ENCODE measurements at regions not wholly inside any gene's neighbourhood (a gene's known extent, or its start where the extent isn't known, plus 50 kb on each side); places are given as distances from the start of the nearest gene placed in this dataset.
A peak's percentile ranks its signal among the peaks of the same experiment; 100 is the strongest.

DNA sequence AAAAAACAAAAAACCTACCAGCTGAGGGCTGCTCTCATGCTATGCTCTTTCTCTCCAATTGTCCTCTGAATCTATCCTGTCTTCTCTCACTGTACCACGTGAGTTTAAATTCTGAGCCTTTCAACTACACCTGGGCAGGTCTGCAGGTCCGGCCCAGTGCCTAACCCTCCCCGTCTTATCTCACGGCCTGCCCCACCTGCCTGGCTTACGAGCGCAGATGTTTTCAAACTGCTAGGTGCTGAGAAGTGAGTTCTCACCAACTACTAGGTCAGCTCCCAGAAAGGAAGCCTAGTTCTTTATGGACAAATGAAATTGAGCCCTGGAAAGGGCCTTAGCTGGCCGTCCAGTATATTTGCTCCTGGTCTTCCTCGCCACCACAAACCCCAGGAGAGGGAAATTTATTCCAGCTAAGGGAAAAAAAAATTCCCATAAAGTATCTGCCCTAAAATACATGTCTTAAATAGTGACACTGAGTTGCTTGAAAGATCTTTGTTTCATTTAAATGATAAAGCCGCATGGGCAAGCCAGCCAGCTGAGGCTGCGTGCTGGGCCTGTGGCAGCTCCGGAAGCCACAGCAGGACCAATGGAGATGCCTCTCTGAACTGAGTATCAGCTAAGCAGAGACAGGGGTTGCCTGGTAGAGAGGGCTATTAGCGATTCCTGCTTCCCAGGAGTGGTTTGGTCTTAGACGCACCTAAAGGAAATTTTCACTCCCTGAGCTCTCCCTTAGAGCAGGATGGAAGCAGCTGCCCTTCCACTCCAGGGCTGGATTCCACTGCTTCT, 92.5 kb upstream of the NCK2 start:
- no peak for DNase-seq (ENCODE audit: low read depth in 2 of 2)

DNA sequence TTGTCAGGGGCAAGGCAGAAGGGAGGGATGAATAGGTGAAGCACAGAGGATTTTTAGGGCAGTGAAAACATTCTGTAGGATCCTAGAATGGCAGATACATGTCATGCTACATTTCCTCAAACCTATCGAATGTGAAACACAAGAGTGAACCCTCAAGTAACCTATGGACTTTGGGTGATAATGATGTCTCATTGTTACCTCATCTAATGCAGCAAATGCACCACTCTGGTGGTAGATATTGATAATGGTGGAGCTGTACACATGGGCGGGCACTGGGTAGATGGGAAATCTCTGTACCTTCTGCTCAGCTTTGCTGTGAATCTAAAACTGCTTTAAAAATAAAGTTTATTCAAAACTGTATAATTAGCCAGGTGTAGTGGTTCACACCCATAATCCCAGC, 95.2 kb upstream of the NCK2 start:
- DNase-seq (ENCODE audit: low read depth in 2 of 2) = no peak

DNA sequence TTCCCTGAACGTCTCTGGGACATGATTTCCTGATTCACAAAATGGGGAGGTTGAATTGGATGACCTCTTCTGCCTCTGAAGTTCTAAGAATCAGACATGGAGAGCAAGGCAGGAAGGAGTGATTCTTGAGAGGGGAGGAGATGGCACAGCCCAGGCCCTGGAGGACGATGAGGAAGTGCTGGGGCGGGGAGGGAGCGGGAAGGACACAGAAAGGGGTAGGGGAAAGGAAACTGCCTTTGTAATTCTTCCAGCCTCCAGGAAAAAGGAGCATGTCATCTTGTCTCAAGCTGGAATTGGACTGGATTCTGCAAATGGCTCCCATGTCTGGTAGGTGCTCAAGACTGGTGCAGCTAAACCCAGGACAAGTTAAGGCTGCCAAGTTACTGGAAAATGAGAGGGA, 97.0 kb upstream of the NCK2 start:
- no peak for DNase-seq (ENCODE audit: low read depth in 2 of 2)

DNA sequence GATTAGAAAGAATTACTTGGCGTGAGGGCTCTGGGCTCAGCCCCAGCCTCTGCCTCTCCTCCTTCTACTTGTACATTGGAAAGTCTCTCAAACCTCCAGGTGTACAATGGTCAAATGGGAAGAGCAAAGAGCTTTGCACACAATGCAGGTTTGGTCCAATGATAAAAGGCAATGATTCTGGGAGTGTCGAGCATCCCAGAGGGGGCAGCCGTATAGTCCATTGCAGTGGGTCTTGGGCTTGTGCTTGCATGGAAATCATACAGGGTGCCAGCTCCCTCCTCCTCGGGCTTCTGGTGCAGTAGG, 98.0 kb upstream of the NCK2 start:
- DNase-seq (ENCODE audit: low read depth in 2 of 2) = no peak

DNA sequence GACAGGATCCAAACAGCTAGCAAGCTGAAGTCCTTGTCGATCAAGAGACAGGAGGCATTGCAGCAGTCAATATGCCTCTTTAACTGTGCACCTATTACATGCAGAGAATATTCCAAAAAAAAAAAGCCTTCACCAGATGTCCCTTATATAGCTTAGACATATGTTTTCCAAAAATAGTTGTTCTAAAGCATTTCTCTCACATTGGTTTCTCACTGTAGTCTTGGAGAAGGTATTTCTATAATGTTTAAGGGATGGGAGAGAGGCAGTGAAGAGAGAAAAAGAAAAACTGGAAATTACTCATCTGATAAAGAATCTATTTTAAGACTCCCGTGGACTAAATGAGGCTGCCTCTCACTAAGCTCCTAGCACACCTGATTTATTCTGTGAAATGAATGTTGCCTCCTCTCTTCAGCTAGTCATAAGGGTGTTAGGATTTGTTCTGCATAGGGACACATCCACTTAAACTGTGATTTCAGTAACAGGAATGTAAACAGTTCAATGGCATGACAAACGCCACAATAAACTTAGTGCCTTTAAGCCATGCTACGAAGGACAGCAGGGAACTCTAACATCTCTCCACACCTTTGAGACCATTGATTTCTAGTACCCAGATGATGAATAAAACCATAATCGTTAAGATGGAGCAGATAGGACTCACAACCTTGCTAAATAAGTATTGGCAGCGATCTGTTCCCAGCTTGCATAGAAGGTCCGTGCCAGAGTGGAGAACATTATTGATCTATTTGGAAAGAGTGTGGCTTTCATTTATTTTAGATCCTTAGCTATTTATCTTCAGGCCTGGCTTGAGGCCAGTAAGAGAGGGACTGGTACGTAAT, 98.6 kb upstream of the NCK2 start:
- DNase-seq (ENCODE audit: low read depth in 2 of 2) = no peak

DNA sequence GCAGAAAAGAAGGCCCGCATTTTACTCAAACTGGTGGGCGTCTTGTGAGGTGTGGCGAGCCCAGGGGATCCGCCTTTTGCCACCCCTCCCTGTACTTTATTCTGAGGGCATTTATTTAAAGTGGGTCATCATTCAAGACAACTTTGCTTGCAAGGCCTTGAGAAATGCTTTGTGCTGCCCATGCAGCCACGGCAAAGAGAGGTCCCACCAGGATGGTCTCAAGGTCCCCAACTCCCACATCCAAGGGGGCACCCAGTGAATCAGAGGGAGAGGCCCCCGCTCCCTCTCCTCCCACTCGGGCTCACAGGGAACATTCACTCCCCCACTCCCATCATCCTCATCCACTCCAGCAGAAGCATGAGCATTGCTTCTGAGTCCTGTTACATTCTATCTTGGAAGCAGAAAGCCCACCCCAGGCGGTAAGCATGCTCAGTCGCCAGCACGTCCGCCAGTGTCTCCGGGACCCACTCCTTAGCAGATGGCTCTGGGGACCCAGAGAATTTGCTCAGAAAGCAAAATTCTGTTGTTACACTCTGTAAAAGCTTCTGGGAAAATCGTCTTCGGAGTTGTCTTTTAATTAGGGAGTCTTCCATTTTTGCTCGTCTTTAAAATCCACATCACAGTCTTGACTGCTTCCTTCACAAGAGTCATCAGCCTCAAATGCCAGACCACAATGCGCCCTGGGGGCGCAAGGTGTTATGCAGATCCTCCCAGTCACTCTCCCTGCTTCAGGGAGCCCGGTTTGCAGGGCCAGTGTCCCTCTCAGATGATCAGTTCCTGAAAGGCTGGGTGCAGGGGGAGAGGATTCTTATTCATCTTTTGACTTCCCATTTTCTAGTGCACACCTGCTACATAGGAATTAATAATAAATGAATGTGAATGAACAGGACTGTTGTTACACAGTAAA, 99.4 kb upstream of the NCK2 start:
- no peak for DNase-seq (ENCODE audit: low read depth in 2 of 2)

- DNase-seq (ENCODE audit: low read depth in 2 of 2) = peak; percentile 5 to 11
Observed at GRCh38 chr2:105644174-105644980, 100.3 kb upstream of the NCK2 start.

GRCh38 chr2:105643405-105644173, 101.1 kb upstream of the NCK2 start:
- no peak for DNase-seq (ENCODE audit: low read depth in 2 of 2)

GRCh38 chr2:105641389-105641811, 103.3 kb upstream of the NCK2 start:
- no peak for DNase-seq (ENCODE audit: low read depth in 2 of 2)

GRCh38 chr2:105640246-105640645, 104.5 kb upstream of the NCK2 start:
- DNase-seq (ENCODE audit: low read depth in 2 of 2) = no peak

GRCh38 chr2:105636109-105636740, 108.5 kb upstream of the NCK2 start:
- no peak for DNase-seq (ENCODE audit: low read depth in 2 of 2)

- no peak for DNase-seq (ENCODE audit: low read depth in 2 of 2)
Observed at GRCh38 chr2:105635564-105635963, 109.1 kb upstream of the NCK2 start.

DNA sequence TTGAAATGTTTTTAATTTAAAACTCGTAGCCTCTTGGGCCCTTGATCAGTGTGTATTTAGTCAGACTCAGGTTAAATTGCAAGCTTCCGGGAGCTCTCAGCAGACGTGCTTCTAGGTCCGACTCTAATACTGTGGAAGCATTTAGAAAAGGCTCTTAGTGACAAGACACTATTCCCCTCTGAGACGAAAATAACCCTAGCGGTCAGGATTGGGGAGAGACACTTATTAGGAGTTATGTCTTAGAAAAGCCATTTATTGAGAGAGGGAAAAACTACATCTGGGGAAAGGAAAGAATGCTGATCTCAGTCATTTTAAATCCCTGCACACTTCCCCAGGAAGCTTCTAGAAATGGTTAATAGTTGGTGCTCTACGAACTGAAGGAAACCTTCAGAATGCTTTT, 110.5 kb upstream of the NCK2 start:
- no peak for DNase-seq (ENCODE audit: low read depth in 2 of 2)

DNA sequence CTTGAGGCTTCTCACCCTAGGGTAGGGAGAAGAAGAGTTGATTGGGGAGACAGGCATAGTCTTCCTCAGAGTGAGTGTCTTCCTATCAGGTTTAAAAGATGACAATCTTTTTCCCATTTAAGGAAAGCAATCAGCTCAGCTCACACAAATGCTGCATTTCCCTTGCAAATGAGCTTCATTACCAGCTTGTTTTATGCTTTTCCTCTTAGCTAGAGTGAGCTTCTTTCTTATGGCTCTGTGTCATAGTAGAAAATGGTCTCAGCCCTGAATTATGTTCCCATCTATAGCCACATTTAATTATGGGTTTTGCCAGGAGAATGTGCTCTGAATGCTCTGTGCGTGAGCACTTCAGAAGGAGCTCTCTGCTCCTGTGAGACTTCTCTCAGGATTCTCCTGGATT, 112.8 kb upstream of the NCK2 start:
- no peak for DNase-seq (ENCODE audit: low read depth in 2 of 2)

DNA sequence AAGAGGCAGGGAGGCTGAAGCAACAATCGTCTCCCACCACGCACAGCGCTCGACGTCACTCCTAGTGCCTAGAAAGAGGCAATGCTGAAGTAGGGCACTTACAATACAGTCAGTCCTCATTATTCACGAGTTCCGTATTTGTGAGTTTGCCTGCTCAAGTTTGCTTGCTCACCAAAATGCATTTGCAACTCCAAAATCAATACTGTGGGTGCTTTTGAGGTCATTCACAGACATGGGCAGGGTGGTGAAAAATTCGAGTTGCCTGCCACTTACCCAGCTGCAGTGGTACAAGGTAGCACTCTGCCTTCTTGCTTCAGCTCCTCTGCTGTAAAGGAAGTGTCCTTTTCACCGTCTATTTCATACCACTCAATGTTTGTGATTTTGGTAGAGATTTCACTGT, 113.7 kb upstream of the NCK2 start:
- no peak for DNase-seq (ENCODE audit: low read depth in 2 of 2)

DNA sequence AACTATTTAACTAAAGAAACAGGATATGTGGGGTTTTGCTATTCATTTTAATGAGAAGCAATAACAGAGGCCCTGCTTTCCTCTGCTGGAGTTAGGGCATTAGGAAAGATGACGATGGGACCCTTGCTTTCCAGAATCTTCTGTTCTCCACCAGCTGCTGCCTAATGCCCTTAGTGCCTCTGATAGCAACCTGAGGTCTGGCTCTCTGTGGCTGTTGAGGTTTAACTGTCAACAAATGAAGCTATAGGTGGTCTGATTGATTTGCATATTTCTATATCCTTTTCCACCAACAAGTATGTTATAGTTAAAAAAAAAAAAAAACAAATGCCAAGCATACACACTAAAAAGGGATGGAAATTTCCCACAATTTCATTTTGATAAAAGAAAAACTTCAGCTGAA, 115.1 kb upstream of the NCK2 start:
- DNase-seq (ENCODE audit: low read depth in 2 of 2) = no peak

- DNase-seq (ENCODE audit: low read depth in 2 of 2) = no peak
Observed at GRCh38 chr2:105627534-105627933, 117.2 kb upstream of the NCK2 start.

DNA sequence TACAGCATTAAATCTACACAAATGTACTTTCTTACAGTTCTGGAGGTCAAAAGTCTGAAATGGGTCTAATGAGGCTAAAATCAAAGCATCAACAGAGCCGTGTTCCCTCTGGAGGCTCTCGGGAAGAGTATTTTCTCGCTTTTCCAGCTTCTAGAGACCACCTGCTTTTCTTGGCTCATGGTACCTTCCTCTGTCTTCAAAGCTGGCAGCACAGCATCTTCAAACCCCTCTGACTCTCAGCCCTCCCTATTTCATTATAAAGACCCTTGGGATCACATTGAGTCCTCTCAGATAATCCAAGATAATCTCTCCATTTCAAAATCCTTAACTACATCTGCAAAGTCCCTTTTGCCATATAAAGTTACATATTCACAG, 117.8 kb upstream of the NCK2 start:
- DNase-seq (ENCODE audit: low read depth in 2 of 2) = no peak

GRCh38 chr2:105626212-105626965, 118.3 kb upstream of the NCK2 start:
- no peak for DNase-seq (ENCODE audit: low read depth in 2 of 2)

GRCh38 chr2:105625632-105626031, 119.1 kb upstream of the NCK2 start:
- DNase-seq (ENCODE audit: low read depth in 2 of 2) = no peak

All from fibroblast of skin of left biceps (primary cell).